Esophagus squamous epithelium (tissue), 4 donors: ENCODE measurements at regions not wholly inside any gene's neighbourhood (a gene's known extent, or its start where the extent isn't known, plus 50 kb on each side); places are given as distances from the start of the nearest gene placed in this dataset.

ENCODE experiments used
- CTCF ChIP-seq, 6 experiments: fragments of 450-650 bp in 4 of 6; fragments of 200-600 bp in 2 of 6; sonication (generic) in 2 of 6; IDR thresholded peaks; one replicate each; pipeline ENCODE4 v1.5.1; 2016 to 2019; ENCODE audit warnings: antibody characterized with exemption in 6 of 6, mild to moderate bottlenecking in 4 of 6, moderate library complexity in 4 of 6
- POLR2A ChIP-seq, 4 donors: fragments of 450-650 bp; IDR thresholded peaks; one replicate each; pipeline ENCODE4 v1.6.1; 2017; ENCODE audit warnings: antibody characterized with exemption in 4 of 4, mild to moderate bottlenecking in 4 of 4, moderate library complexity in 3 of 4

- no peak for TF ChIP-seq CTCF (IDR thresholded peaks at IDR 0.05)
- TF ChIP-seq POLR2A (IDR thresholded peaks at IDR 0.05), result no peak
Observed at GRCh38 chr1:29860056-29860455, 623.7 kb downstream of the PTPRU start.
